ENCODE measurements at regions not wholly inside any gene's neighbourhood (a gene's known extent, or its start where the extent isn't known, plus 50 kb on each side); places are given as distances from the start of the nearest gene placed in this dataset.

GRCh38 chr5:94017579-94017978 lies 276.2 kb upstream of the POU5F2 start:
- TF ChIP-seq, protein P1, sequence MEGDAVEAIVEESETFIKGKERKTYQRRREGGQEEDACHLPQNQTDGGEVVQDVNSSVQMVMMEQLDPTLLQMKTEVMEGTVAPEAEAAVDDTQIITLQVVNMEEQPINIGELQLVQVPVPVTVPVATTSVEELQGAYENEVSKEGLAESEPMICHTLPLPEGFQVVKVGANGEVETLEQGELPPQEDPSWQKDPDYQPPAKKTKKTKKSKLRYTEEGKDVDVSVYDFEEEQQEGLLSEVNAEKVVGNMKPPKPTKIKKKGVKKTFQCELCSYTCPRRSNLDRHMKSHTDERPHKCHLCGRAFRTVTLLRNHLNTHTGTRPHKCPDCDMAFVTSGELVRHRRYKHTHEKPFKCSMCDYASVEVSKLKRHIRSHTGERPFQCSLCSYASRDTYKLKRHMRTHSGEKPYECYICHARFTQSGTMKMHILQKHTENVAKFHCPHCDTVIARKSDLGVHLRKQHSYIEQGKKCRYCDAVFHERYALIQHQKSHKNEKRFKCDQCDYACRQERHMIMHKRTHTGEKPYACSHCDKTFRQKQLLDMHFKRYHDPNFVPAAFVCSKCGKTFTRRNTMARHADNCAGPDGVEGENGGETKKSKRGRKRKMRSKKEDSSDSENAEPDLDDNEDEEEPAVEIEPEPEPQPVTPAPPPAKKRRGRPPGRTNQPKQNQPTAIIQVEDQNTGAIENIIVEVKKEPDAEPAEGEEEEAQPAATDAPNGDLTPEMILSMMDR (IDR thresholded peaks at IDR 0.05), result no peak
- peaks cover 4% of the 10 kb centered on the region for H3K36me3 ChIP-seq
- H3K9me3 ChIP-seq, result peaks cover 4% of the 10 kb centered on the region
- H3K4me1 ChIP-seq (ENCODE audit: control insufficient read depth in 1 of 2, low read depth in 2 of 2), result no peaks in the 10 kb centered on the region
- H3K27me3 ChIP-seq (replicated peaks; ENCODE audit: insufficient read depth), result no peaks in the 10 kb centered on the region
- no peak for ATAC-seq (ENCODE audit: insufficient number of reproducible peaks, low FRiP score, low read depth)
- H3K27ac ChIP-seq, result no peak overlapping the region
- no peak for DNase-seq (ENCODE audit: low spot score)
- H3K4me3 ChIP-seq, result no peak overlapping the region

- Histone ChIP-seq H3K27ac (no peak overlapping the region), H3K36me3 (no peaks in the 10 kb centered on the region), H3K9me3 (no peaks in the 10 kb centered on the region), H3K4me3 (no peak overlapping the region), H3K27me3 (replicated peaks; ENCODE audit: insufficient read depth) (no peaks in the 10 kb centered on the region), H3K4me1 (ENCODE audit: control insufficient read depth in 1 of 2, low read depth in 2 of 2) (no peaks in the 10 kb centered on the region)
- DNase-seq (ENCODE audit: low spot score), result no peak
- TF ChIP-seq, protein P1 (IDR thresholded peaks at IDR 0.05), result no peak
- no peak for ATAC-seq (ENCODE audit: insufficient number of reproducible peaks, low FRiP score, low read depth)
Measured at GRCh38 chr5:94010814-94011213, 269.4 kb upstream of the POU5F2 start.

- H3K36me3 ChIP-seq, result no peaks in the 10 kb centered on the region
- DNase-seq (ENCODE audit: low spot score), result no peak
- ATAC-seq (ENCODE audit: insufficient number of reproducible peaks, low FRiP score, low read depth), result no peak
- H3K4me1 ChIP-seq (ENCODE audit: control insufficient read depth in 1 of 2, low read depth in 2 of 2), result no peaks in the 10 kb centered on the region
- TF ChIP-seq, protein P1 (IDR thresholded peaks at IDR 0.05), result no peak
- no peak overlapping the region for H3K4me3 ChIP-seq
- no peaks in the 10 kb centered on the region for H3K9me3 ChIP-seq
- no peaks in the 10 kb centered on the region for H3K27me3 ChIP-seq (replicated peaks; ENCODE audit: insufficient read depth)
- no peak overlapping the region for H3K27ac ChIP-seq
Measured at GRCh38 chr5:94009161-94009560, 267.8 kb upstream of the POU5F2 start.

GRCh38 chr5:93998951-93999455 lies 257.6 kb upstream of the POU5F2 start:
- ATAC-seq (ENCODE audit: insufficient number of reproducible peaks, low FRiP score, low read depth) (no peak), DNase-seq (ENCODE audit: low spot score) (no peak)
- H3K9me3 ChIP-seq, result peaks cover 4% of the 10 kb centered on the region
- H3K27ac ChIP-seq, result no peak overlapping the region
- H3K4me1 ChIP-seq (ENCODE audit: control insufficient read depth in 1 of 2, low read depth in 2 of 2), result peaks cover 14 to 29% of the 10 kb centered on the region in 2 donors
- H3K4me3 ChIP-seq, result no peak overlapping the region
- no peaks in the 10 kb centered on the region for H3K36me3 ChIP-seq
- H3K27me3 ChIP-seq (replicated peaks; ENCODE audit: insufficient read depth), result no peaks in the 10 kb centered on the region
- TF ChIP-seq, protein P1 (IDR thresholded peaks at IDR 0.05), result no peak

DNA sequence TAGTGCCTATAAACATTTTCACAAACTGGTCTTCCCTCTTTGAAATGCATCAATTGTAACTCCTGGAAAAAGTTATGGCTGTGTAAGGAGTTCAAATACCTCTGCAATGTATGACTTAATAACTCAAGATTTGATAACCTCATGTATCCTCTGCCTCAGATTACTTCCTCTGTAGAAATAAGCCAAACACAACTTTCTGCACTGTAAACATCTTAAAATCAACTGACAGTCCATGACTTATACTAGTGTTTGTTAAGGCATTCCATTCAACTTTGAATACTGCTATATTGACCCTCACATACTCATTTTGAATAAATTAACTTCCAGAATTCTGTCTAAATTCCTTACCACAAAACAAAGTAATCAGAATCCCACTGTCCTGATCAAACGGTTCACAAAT lies 256.2 kb upstream of the POU5F2 start:
- no peak for DNase-seq (ENCODE audit: low spot score)
- H3K9me3 ChIP-seq, result peaks cover 4% of the 10 kb centered on the region
- H3K27me3 ChIP-seq (replicated peaks; ENCODE audit: insufficient read depth), result no peaks in the 10 kb centered on the region
- H3K36me3 ChIP-seq, result no peaks in the 10 kb centered on the region
- H3K4me1 ChIP-seq (ENCODE audit: control insufficient read depth in 1 of 2, low read depth in 2 of 2), result peaks cover 14 to 29% of the 10 kb centered on the region in 2 donors
- ATAC-seq (ENCODE audit: insufficient number of reproducible peaks, low FRiP score, low read depth), result no peak
- H3K4me3 ChIP-seq, result no peak overlapping the region
- TF ChIP-seq, protein P1 (IDR thresholded peaks at IDR 0.05), result no peak
- H3K27ac ChIP-seq, result no peak overlapping the region

All from thoracic aorta (tissue), 2 donors.